HPDE6-E6E7 (cell line): ENCODE measurements at regions not wholly inside any gene's neighbourhood (a gene's known extent, or its start where the extent isn't known, plus 50 kb on each side); places are given as distances from the start of the nearest gene placed in this dataset.
"Not testable (repeated sequence)": the region's sequence is repeated elsewhere in the genome, so short reads cannot be mapped to it uniquely, and the experiment has no call there.

Experiments used
- DNase-seq: peaks from one replicate; pipeline ENCODE4 v3.0.0; 2011; ENCODE audit warnings: missing footprints; ENCODE audit errors: extremely low spot score

DNA sequence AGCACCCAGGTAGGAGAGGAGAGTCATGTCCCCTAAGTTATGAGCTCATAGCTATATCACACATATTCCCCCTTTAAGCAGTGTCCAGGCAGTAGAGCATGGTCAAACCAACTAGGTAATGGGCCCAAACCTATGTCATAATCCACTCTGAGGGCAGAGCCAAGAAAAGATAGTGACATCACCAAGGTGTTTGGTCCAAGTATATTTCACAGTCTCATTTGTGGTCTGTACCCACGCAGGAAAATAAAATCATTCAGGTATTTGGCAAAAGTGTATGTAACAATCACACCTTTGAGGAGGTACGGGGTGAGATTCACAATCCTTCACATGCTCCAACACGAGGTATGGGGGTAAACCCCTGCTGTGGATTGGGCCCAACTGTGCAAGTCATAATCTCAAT, 2112.8 kb downstream of the TP53TG3F start:
- no peak for DNase-seq

DNA sequence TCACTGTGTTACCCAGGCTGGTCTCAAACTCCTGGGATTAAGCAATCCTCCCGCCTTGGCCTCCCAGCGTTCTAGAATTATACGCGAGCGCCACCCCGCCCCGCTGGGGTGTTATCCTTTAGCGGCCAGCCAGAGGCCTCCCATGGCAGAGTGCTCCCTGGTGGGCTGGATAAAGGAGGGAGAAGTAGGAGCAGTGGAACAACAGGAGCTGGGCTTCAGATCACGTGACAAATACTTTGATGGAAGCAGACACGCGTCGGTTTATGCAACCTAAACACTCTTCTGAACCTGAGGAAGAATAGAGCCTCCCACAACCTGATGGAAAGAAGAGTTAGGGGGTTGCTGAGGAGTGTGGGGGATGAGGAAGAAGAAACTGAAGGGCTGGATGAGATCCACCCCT, 2114.0 kb downstream of the TP53TG3F start:
- DNase-seq = no peak

DNA sequence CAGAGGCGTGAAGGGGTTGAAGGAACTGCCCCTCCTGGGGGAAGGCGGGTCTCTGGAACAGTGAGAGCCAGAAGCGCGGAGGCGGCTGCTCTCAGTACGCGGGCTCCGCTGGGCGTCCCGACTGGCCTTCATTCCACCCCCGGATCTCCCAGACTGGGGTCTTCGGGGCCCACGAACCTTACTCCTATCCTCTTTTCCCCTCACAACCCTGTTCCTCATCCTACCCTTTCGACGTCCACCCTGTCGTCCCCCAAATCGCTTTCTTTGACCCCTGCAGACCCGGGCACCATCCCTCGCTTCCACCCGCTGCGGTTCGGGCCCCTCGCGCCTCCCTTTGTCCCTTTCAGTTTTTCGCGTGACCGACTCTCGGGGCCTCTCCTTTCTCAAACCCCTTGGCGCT, 2114.6 kb downstream of the TP53TG3F start:
- DNase-seq = no peak

DNA sequence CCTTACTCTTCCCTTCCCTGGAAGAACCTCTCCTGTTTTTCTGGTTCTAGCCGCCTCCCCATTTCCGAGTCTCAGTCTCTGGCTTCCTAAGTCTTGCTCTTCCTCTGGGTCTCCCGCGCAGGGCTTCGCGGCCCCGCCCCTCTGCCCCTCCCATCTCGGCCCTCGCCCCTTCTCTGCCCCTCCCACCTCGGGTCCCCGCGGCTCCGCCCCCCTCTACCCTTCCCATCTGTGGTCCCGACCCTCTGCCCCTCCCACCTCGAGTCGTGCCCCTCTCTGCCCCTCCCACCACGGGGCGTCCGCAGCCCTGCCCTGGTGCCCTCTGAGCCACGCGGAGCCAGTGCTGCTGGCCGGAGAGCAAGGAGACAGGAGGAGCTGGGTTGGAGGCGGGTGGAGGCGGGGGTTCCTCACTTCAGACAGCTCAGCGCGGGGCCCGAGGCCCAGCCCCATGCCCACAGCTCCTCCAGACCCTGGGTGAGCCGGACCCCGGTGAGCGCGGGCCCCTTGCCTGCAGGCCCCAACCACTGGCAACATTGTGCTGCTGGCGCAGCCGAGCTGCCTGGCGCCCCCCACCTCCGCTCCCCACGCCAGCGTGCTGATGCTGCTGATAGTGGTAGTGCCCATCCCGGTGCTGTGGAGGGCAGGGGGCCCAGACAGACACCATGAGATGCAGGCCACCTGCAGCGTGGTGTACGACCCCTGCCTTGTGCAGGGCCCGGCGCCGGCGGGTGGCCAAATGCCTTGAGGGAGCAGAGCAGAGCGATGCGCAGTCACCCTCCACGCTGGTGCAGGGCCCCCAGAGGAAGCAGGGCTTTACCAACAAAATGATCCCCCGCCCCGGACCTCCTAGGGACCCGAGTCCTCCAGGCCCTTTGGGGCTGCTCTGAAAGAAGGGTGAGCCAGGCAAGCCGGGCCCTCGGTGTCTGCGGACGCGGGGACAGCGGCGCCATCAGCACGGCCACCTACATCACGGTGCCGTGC, 2115.3 kb downstream of the TP53TG3F start:
- DNase-seq = no peak

DNA sequence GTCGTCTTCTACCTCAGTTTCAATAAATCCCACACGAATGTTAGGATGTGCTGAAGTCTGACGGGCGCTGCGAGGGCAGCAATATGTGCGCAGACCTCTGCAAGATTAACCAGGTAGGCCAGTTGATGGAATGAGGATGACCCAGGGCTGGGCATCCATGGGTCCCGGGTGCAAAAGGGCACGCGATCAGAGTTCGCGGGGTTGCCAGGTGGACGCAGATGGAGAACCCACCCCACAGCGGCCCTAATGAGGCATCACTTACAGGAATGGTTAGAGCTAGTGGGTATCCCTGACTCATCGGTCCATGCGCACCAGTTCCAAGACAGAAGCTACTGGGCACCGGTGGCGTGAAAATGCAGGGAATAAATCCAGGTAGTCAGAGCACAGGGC, 2116.0 kb downstream of the TP53TG3F start:
- no peak for DNase-seq

DNA sequence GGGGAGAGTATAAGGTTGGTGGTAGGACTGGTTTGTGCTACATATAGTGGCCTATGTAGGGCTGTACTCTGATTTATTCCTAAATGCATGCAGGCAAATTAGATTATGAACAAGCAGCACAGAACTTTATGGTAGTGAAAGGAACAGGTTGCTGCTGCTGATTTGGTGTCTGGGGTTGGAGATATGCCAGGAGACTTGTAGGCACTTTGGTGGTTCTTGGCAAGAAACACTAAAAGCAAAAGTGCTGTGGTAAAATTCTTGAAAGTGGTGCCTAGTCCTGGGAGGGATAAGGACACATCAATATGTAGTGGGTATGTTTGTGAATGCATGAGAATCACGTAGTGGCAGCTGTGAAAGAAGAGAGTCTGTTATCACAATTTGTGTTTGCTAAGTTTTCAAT, 2126.0 kb downstream of the TP53TG3F start:
- no peak for DNase-seq

DNA sequence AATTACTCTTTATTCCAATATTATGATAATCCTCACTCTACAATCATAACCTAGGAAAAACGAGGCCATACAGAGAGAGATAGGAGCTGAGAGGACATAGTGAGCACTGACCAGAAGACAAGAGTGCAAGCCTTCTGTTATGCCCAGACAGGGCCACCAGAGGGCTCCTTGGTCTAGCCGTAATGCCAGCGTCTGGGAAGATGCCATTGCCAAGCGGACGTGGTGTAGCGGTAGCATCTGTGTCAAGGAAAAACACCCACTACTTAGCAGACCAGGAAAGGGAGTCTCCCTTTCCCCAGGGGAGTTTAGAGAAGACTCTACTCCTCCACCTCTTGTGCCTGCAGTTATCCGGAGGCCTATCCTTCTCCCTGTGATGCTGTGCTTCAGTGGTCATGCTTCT, 2131.5 kb downstream of the TP53TG3F start:
- not testable (repeated sequence) for DNase-seq

DNA sequence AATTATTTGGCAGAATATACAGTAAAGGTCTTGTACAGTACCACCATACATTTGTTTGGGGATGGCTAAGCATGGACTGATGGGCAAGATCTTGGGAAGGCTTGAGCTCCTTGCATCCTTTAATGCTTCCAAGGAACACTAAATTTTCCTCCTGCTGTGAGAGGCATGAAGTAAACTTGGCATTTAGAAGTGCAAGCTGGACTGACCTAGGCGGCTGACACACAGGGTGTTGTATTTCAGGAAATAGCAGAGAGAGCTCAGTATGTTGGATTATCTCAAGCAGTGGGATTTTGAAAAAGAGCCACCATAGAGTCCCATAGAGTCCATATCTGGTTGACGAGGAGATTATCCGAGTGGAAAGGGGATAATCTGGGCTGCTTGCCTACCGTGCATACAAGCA, 2137.1 kb downstream of the TP53TG3F start:
- no peak for DNase-seq

DNA sequence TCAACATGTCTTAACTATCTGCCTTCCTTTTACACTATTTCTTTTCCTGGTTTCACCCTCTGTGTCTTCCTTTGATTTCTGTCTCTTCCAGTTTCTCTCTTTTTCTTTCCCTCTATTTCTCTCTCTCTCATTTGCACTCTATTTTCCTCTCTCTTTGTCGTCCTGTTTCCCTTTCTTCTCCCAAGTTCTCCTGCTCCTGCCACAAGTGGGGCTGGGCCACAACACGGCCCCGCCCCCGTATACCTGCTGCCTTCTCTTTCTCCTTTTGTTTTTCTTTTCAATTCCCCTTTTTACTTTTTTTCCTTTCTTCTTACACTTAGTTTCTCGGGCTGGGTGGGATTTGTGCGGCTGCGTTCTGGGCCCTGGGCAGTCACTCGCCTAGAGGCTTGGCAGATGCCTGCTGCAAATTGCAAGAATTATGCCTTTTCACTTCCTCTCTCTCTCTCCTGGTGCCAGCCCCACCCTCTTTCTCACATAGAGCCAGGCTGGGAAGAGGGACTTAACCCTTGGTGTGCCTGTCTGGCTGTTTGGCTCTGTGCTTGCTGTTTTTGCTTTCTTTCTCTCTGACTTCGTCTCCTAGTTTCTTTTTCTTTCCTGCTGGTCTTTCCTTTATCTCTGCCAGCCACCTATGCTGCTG, 2139.4 kb downstream of the TP53TG3F start:
- peak; percentile 56 for DNase-seq

DNA sequence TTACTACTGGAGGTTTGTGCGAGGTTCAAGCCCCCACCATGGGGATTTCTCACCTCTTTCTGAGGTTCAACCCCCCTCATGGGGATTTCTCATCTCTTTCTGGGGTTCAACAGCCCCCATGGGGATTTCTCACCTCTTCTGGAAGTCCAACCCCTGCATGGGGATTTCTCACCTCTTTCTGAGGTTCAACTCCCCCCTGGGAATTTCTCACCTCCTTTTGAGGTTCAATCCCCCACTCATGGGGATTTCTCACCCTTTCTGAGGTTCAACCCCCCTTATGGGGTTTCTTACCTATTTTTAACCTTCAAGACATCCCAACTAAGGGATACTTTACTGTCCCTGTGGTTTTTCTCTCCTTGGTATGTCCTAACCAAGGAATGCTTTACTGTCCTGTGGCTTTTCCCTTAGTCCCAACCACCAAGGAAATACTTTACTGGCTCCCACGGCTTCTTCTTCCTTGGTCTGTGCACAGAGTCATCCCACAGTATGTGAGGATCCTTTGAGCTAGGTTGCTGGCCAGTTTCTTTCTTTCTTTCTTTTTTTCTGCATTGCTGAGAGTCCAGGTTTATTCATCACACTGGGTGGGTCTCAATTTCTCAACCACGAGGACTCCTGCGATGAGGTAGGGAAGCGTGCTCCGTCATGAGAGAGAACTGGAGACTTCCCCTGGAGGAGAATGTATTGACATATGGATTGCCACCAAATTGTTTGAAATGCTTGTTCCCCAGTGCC, 2140.2 kb downstream of the TP53TG3F start:
- DNase-seq = peak; percentile 51

DNA sequence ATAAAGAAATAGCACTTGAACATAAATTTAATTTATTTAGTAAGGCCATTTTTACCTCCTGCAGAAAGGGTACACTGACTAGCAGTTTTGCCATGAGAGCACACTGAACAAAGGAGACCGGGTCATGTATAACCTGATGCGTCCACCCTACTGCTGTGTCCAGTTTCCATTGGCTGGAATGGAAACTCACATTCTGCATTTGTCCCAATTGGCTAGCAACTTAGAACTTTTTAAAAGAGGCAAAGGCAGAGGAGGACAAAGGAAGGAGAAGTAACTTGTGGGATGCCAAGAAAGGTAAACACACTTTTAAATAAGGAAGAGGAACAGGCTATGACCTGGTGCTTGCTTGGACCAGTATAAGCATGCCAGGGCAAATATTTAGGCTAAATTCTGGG, 2140.7 kb downstream of the TP53TG3F start:
- not testable (repeated sequence) for DNase-seq

DNA sequence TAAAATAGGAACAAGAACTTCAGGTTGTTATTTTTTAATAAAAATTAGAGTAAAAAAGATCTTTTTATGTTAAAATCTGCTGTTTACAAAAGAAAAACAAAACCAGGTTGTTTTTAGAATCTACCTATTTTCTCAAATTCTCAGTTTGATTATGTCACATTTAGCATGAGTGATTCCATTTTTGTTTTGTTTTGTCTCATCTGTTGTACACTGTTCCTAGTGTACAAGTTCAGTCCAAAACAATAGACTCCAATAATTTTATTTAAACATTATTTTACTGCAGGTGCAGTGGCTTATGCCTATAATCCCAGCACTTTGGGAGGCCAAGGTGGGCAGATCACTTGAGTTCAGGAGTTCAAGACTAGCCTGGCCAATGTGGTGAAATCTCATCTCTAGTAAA, 2142.7 kb downstream of the TP53TG3F start:
- no peak for DNase-seq

DNA sequence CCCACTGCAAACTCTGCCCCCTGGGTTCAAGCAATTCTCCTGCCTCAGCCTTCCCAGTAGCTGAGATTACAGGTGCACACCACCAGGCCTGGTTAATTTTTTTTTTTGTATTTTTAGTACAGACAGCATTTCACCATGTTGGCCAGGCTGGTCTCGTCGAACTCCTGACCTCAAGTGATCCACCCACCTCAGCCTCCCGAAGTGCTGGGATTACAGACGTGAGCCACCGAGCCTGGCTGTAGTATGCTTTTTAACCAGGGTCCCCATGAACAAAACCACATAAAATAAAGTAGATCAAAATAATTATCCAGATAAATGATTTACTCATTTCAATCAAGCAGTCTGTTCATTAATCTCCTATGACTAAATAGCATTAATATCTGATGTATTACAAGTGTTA, 2144.0 kb downstream of the TP53TG3F start:
- DNase-seq = not testable (repeated sequence)

DNA sequence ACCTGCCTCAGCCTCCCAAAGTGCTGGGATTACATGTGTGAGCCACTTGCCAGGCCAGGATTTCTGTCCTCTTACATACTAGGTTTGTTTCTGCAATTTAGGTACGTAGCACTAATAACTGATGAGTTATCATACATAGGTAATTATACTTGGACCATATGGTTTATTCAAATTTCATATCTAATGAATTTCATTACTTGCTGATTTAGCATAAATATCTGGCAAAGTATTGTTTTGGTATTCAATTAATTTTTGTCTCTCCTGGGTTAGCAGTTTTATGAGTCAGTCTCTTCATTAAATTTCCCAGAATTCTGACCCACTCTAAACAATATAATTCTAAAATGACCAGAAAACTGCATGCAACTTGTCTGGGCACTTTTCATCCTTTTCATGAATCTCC, 2146.5 kb downstream of the TP53TG3F start:
- no peak for DNase-seq

DNA sequence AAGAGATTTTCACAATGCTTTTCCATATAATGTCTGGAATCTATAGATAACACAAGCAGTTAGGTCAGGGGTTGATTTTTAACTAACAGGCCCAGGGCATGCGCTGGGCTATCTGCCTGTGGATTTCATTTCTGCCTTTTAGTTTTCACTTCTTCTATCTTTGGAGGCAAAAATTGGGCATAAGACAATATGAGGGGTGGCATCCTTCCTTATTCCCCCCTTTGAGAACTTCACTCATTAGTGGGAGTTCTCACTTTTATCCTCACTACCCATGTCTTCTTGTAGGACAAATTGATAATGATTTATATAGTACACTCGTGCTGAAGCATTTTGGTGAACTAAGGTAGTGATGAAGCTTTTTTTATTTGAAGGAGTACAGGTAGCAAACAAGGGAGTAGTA, 2155.5 kb downstream of the TP53TG3F start:
- DNase-seq = not testable (repeated sequence)

DNA sequence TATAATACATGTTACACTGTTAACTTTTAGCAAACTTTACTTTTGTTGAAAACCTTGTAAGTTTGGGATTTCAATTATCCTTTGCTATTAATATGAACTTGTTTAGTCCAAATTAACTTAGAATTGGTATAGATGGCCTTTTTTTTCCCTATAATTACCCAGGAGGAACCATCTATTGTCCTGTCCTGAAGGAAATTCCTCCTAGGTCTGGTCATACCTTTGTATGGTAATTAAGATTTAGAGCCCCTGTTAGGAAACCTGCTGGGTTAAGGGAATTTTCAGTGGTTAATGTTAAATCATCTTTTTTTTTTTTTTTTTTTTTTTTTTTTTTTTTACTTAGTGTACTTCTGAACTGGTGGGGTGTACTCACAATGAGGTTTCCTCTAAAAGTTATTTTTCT, 2159.8 kb downstream of the TP53TG3F start:
- DNase-seq = not testable (repeated sequence)

DNA sequence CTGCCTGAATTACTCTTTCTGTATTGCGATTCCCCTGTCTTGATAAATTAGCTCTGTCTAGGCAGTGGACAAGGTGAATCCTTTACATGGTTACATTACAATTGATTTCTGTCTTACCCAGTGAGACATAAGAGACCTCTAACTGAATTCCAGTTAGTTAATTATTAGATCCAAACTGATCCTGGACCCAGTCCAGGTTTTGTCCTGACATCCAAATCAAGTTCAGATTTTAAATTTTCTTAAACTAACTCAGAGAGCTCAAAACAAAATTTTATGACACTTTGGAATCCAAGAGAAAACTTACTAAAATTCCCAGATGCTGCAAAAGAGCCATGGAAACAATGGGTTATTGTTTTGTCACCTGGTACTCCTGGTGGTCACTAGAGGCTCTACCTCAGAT, 2166.6 kb downstream of the TP53TG3F start:
- no peak for DNase-seq

DNA sequence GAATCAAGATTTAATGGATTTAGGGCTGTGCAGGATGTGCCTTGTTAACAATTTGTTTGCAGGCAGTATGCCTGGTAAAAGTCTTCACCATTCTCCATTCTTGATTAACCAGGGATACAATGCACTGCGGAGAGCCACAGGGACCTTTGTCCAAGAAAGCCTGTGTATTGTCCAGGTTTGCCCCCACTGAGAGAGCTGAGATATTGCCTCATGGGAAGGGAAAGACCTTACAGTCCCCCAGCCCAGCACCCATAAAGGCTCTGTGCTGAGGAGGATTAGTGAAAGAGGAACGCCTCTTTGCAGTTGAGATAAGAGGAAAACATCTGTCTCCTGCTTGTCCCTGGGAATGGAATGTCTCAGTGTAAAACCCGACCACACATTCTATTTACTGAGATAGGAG, 2169.6 kb downstream of the TP53TG3F start:
- no peak for DNase-seq

DNA sequence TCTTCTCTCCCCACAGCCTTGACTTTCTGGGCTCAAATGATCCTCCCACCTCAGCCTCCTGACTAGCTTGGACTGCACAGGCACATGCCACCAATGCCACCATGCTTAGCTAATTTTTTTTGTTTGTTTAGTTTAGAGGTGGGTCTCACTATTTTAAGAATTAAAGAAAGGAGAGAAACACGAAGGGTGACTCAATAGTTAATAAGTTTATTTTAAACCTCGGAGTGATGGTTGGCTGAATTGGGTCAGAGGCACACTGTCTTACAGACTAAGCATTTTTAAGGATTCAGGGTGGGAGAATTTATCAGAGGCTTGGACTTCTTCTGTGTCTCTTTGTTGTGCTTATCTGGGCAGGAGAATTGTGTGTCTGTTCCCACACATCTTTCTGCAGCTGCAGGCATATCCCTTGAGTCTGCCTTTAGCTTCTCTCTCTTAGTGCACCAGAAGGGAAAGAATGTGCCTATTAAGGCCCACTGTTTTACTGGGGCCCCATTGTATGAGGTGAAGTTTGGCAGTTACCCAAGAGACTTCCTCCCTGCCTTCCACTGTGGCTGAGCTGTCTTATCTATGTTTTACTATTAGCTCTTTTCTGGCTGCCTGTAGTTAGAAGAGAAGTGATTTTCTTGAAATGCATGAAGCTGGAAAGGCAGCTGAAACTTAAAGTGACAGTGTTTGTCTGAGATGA, 2172.0 kb downstream of the TP53TG3F start:
- no peak for DNase-seq

DNA sequence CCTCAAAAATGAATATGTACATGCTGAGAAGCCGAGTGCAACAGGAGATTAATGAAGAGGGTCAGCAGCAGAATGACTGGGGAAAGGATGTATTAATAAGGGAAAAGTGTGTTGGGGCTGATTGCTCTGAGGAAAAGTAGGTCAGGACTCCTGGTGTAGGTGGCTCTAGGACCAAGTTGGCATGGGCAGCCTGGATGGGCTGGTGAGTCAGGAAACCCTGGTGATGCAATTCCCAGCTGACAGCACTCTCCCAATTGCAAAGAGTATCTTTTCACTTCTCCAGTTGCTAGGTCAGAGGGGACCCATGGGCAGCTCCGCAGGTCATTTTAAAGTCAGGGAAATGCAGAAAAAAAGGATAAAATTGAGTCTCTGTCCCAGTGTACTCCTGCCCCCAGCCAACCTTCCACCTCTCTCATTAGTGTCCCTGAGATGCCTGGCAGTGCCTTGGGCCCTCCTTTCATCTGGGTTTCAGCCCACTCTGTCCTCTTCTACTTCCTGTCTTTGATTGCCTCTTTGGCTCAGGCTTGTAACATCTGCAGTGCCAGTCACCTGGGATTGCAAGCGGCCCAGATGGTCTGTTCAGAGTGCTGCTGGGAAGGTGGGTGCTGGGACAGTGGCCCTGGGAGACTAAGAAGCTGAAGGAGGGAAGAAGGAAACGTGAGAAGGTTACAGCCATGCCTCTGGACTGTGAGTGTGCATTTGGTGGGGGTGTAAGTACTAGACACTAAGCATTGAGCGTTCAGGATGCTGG, 2177.2 kb downstream of the TP53TG3F start:
- DNase-seq = no peak

DNA sequence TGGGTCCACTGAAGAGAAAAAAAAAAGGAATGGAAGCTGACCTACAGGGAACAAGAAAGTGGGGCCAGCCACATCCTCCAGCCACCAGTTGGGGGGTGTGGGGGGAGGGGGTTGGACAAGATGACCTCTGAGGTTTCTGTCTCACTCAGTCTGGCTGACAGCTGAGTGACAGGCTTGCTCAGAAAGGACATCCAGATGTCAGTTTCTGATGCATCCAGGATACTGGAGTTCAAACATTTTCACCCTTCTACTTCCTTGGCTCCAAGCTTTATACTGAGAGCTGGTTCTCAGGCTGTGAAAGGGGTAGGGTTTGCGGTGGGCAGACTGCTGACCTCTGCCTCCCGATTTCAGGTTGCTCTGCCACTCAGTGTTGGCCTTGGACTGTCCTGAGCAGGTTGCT, 2178.3 kb downstream of the TP53TG3F start:
- DNase-seq = no peak
